Glutamatergic neuron (in vitro differentiated cells): ENCODE measurements at regions not wholly inside any gene's neighbourhood (a gene's known extent, or its start where the extent isn't known, plus 50 kb on each side); places are given as distances from the start of the nearest gene placed in this dataset.

Experiments used
- DNase-seq: peaks from one replicate; pipeline ENCODE4 v3.0.0; 2022
- H3K27ac Mint-ChIP-seq: one replicate; pipeline ENCODE4 v1.8.0; 2020; ENCODE audit warnings: mild to moderate bottlenecking, mixed read lengths, inconsistent platforms; ENCODE audit not compliant: unreplicated experiment
- H3K27me3 Mint-ChIP-seq: one replicate; pipeline ENCODE4 v1.8.0; 2020; ENCODE audit warnings: mild to moderate bottlenecking, moderate library complexity, mixed read lengths, inconsistent platforms; ENCODE audit not compliant: unreplicated experiment
- H3K36me3 Mint-ChIP-seq: one replicate; pipeline ENCODE4 v1.8.0; 2020; ENCODE audit warnings: mild to moderate bottlenecking, mixed read lengths, inconsistent platforms; ENCODE audit not compliant: unreplicated experiment
- H3K4me1 Mint-ChIP-seq: one replicate; pipeline ENCODE4 v1.8.0; 2020; ENCODE audit warnings: mild to moderate bottlenecking, low read depth, mixed read lengths, inconsistent platforms; ENCODE audit not compliant: unreplicated experiment
- H3K4me3 Mint-ChIP-seq: one replicate; pipeline ENCODE4 v1.8.0; 2020; ENCODE audit warnings: mild to moderate bottlenecking, mixed read lengths, inconsistent platforms; ENCODE audit not compliant: unreplicated experiment
- H3K9me3 Mint-ChIP-seq: one replicate; pipeline ENCODE4 v1.8.0; 2020; ENCODE audit warnings: mild to moderate bottlenecking, moderate library complexity, mixed read lengths, inconsistent platforms; ENCODE audit not compliant: unreplicated experiment
- CTCF ChIP-seq: fragments of 200-600 bp; sonication (generic); IDR thresholded peaks from one replicate; pipeline ENCODE4 v1.5.0; 2021; ENCODE audit not compliant: partially characterized antibody, unreplicated experiment

GRCh38 chrX:125953814-125954213, 212.3 kb downstream of the DCAF12L2 start:
- H3K27ac Mint-ChIP-seq, result no peak overlapping the region
- no peaks in the 10 kb centered on the region for H3K36me3 Mint-ChIP-seq

GRCh38 chrX:125954236-125954635, 211.9 kb downstream of the DCAF12L2 start:
- H3K9me3 Mint-ChIP-seq, result no peaks in the 10 kb centered on the region
- no peak for TF ChIP-seq CTCF
- H3K4me3 Mint-ChIP-seq, result no peak overlapping the region
- H3K36me3 Mint-ChIP-seq, result no peaks in the 10 kb centered on the region
- no peaks in the 10 kb centered on the region for H3K27me3 Mint-ChIP-seq
- no peak overlapping the region for H3K27ac Mint-ChIP-seq
- H3K4me1 Mint-ChIP-seq, result no peaks in the 10 kb centered on the region
- no peak for DNase-seq

More at GRCh38 chrX:125953814-125954213, 212.3 kb downstream of the DCAF12L2 start:
- Mint-ChIP-seq H3K27me3 (no peaks in the 10 kb centered on the region), H3K4me3 (no peak overlapping the region), H3K9me3 (no peaks in the 10 kb centered on the region), H3K4me1 (no peaks in the 10 kb centered on the region)
- no peak for DNase-seq
- no peak for TF ChIP-seq CTCF

GRCh38 chrX:125977851-125978250, 188.2 kb downstream of the DCAF12L2 start:
- Mint-ChIP-seq H3K27me3 (no peaks in the 10 kb centered on the region), H3K27ac (no peak overlapping the region), H3K4me1 (no peaks in the 10 kb centered on the region), H3K4me3 (no peak overlapping the region), H3K36me3 (no peaks in the 10 kb centered on the region), H3K9me3 (no peaks in the 10 kb centered on the region)
- no peak for TF ChIP-seq CTCF
- no peak for DNase-seq

- H3K27me3 Mint-ChIP-seq, result no peaks in the 10 kb centered on the region
- H3K27ac Mint-ChIP-seq, result peak overlapping the region; percentile 65
- H3K9me3 Mint-ChIP-seq, result no peaks in the 10 kb centered on the region
- no peak overlapping the region for H3K4me3 Mint-ChIP-seq
- peaks cover 9% of the 10 kb centered on the region for H3K4me1 Mint-ChIP-seq
- no peak for DNase-seq
- H3K36me3 Mint-ChIP-seq, result no peaks in the 10 kb centered on the region
- TF ChIP-seq CTCF, result peak; percentile 28
Measured at GRCh38 chrX:125998432-125998831, 167.7 kb downstream of the DCAF12L2 start.

GRCh38 chrX:126027229-126027628, 138.9 kb downstream of the DCAF12L2 start:
- DNase-seq, result no peak
- Mint-ChIP-seq H3K4me1 (peaks cover 5% of the 10 kb centered on the region), H3K4me3 (no peak overlapping the region), H3K27ac (no peak overlapping the region), H3K36me3 (no peaks in the 10 kb centered on the region), H3K27me3 (no peaks in the 10 kb centered on the region), H3K9me3 (peaks cover 2% of the 10 kb centered on the region)
- no peak for TF ChIP-seq CTCF
